Testis (tissue), 2 donors: ENCODE measurements at regions not wholly inside any gene's neighbourhood (a gene's known extent, or its start where the extent isn't known, plus 50 kb on each side); places are given as distances from the start of the nearest gene placed in this dataset.

Experiments
- CTCF ChIP-seq, 3 experiments: fragments of 450-650 bp in 2 of 3; fragments of 200-600 bp in 1 of 3; sonication (generic) in 1 of 3; IDR thresholded peaks; one replicate each; pipeline ENCODE4 v1.5.1; 2016 to 2019; ENCODE audit warnings: antibody characterized with exemption in 3 of 3, mild to moderate bottlenecking in 2 of 3, moderate library complexity in 1 of 3
- POLR2A ChIP-seq: fragments of 450-650 bp; IDR thresholded peaks from one replicate; pipeline ENCODE4 v1.6.1; 2017; ENCODE audit warnings: antibody characterized with exemption, mild to moderate bottlenecking, moderate library complexity

GRCh38 chr20:62544505-62545055 is 68.8 kb upstream of the GATA5 start:
- TF ChIP-seq CTCF (IDR thresholded peaks at IDR 0.05) = no peak
- TF ChIP-seq POLR2A = no peak
